ENCODE measurements at regions not wholly inside any gene's neighbourhood (a gene's known extent, or its start where the extent isn't known, plus 50 kb on each side); places are given as distances from the start of the nearest gene placed in this dataset.

- no peak for DNase-seq (ENCODE audit: low spot score)
- Histone ChIP-seq H3K27ac (no peak overlapping the region), H3K36me3 (no peaks in the 10 kb centered on the region), H3K9me3 (no peaks in the 10 kb centered on the region), H3K4me1 (ENCODE audit: control insufficient read depth in 1 of 2, low read depth in 2 of 2) (no peaks in the 10 kb centered on the region), H3K27me3 (replicated peaks; ENCODE audit: insufficient read depth) (no peaks in the 10 kb centered on the region), H3K4me3 (no peak overlapping the region)
- TF ChIP-seq, protein P1, sequence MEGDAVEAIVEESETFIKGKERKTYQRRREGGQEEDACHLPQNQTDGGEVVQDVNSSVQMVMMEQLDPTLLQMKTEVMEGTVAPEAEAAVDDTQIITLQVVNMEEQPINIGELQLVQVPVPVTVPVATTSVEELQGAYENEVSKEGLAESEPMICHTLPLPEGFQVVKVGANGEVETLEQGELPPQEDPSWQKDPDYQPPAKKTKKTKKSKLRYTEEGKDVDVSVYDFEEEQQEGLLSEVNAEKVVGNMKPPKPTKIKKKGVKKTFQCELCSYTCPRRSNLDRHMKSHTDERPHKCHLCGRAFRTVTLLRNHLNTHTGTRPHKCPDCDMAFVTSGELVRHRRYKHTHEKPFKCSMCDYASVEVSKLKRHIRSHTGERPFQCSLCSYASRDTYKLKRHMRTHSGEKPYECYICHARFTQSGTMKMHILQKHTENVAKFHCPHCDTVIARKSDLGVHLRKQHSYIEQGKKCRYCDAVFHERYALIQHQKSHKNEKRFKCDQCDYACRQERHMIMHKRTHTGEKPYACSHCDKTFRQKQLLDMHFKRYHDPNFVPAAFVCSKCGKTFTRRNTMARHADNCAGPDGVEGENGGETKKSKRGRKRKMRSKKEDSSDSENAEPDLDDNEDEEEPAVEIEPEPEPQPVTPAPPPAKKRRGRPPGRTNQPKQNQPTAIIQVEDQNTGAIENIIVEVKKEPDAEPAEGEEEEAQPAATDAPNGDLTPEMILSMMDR (IDR thresholded peaks at IDR 0.05): no peak
- ATAC-seq (ENCODE audit: insufficient number of reproducible peaks, low FRiP score, low read depth): no peak
These were observed 85.4 kb upstream of the FSTL4 start for GRCh38 chr5:133697536-133698258.

GRCh38 chr5:133696782-133697507 is 84.6 kb upstream of the FSTL4 start:
- H3K4me1 ChIP-seq (ENCODE audit: control insufficient read depth in 1 of 2, low read depth in 2 of 2): no peaks in the 10 kb centered on the region
- no peak overlapping the region for H3K4me3 ChIP-seq
- no peaks in the 10 kb centered on the region for H3K36me3 ChIP-seq
- no peak overlapping the region for H3K27ac ChIP-seq
- no peak for DNase-seq (ENCODE audit: low spot score)
- TF ChIP-seq, protein P1 (IDR thresholded peaks at IDR 0.05): no peak
- H3K9me3 ChIP-seq: no peaks in the 10 kb centered on the region
- H3K27me3 ChIP-seq (replicated peaks; ENCODE audit: insufficient read depth): no peaks in the 10 kb centered on the region
- no peak for ATAC-seq (ENCODE audit: insufficient number of reproducible peaks, low FRiP score, low read depth)

- Histone ChIP-seq H3K27ac (no peak overlapping the region), H3K27me3 (replicated peaks; ENCODE audit: insufficient read depth) (no peaks in the 10 kb centered on the region), H3K36me3 (no peaks in the 10 kb centered on the region), H3K4me1 (ENCODE audit: control insufficient read depth in 1 of 2, low read depth in 2 of 2) (no peaks in the 10 kb centered on the region), H3K9me3 (no peaks in the 10 kb centered on the region), H3K4me3 (no peak overlapping the region)
- TF ChIP-seq, protein P1 (IDR thresholded peaks at IDR 0.05): no peak
- DNase-seq (ENCODE audit: low spot score): no peak
- ATAC-seq (ENCODE audit: insufficient number of reproducible peaks, low FRiP score, low read depth): no peak
These were observed 83.8 kb upstream of the FSTL4 start for GRCh38 chr5:133696006-133696584.

DNA sequence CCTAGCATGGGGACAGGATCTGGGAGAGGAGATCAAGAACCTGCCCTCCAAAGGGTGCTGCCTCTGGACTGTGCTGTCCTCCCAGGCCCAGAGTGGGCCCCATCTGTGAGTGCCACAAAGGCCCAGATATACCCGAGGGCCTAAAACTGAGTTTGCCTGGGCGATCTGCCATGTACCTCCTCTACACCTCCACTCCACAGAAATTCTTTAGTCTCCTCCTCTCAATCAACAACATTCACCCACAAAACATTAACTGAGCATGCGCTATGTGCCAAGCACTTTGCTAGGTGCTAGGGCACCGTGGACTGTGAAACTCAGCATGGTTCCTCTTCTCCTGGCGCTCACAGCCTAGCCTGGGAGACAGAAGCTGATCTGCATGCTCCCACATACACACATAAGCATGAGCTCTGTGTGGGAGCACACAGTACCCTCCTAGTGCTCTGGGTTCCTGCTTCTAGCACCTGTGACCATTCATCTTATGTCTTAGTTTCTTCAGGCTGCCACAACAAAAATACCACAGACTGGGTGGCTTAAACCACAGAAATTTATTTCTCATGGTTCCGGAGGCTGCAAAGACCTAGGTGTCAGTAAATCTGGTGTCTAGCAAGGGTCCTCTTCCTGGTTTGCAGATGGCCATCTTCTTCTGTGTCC is 82.0 kb upstream of the FSTL4 start:
- Histone ChIP-seq H3K9me3 (no peaks in the 10 kb centered on the region), H3K36me3 (no peaks in the 10 kb centered on the region), H3K4me3 (no peak overlapping the region), H3K27ac (no peak overlapping the region), H3K27me3 (replicated peaks; ENCODE audit: insufficient read depth) (no peaks in the 10 kb centered on the region), H3K4me1 (ENCODE audit: control insufficient read depth in 1 of 2, low read depth in 2 of 2) (no peaks in the 10 kb centered on the region)
- ATAC-seq (ENCODE audit: insufficient number of reproducible peaks, low FRiP score, low read depth) (no peak), DNase-seq (ENCODE audit: low spot score) (no peak)
- TF ChIP-seq, protein P1 (IDR thresholded peaks at IDR 0.05): no peak

- Histone ChIP-seq H3K27me3 (replicated peaks; ENCODE audit: insufficient read depth) (no peaks in the 10 kb centered on the region), H3K4me1 (ENCODE audit: control insufficient read depth in 1 of 2, low read depth in 2 of 2) (no peaks in the 10 kb centered on the region), H3K27ac (no peak overlapping the region), H3K4me3 (no peak overlapping the region), H3K36me3 (no peaks in the 10 kb centered on the region), H3K9me3 (no peaks in the 10 kb centered on the region)
- DNase-seq (ENCODE audit: low spot score) (no peak), ATAC-seq (ENCODE audit: insufficient number of reproducible peaks, low FRiP score, low read depth) (no peak)
- TF ChIP-seq, protein P1 (IDR thresholded peaks at IDR 0.05): no peak
These were observed 79.1 kb upstream of the FSTL4 start for GRCh38 chr5:133691448-133691847.

Data from thoracic aorta (tissue), 2 donors.